GM21390 (cell line): ENCODE measurements at regions not wholly inside any gene's neighbourhood (a gene's known extent, or its start where the extent isn't known, plus 50 kb on each side); places are given as distances from the start of the nearest gene placed in this dataset.

ENCODE experiments used
- ATAC-seq: cut with Tn5 transposase; IDR thresholded peaks from one replicate; pipeline ENCODE4 v1.9.1; 2021; ENCODE audit not compliant: unreplicated experiment

DNA sequence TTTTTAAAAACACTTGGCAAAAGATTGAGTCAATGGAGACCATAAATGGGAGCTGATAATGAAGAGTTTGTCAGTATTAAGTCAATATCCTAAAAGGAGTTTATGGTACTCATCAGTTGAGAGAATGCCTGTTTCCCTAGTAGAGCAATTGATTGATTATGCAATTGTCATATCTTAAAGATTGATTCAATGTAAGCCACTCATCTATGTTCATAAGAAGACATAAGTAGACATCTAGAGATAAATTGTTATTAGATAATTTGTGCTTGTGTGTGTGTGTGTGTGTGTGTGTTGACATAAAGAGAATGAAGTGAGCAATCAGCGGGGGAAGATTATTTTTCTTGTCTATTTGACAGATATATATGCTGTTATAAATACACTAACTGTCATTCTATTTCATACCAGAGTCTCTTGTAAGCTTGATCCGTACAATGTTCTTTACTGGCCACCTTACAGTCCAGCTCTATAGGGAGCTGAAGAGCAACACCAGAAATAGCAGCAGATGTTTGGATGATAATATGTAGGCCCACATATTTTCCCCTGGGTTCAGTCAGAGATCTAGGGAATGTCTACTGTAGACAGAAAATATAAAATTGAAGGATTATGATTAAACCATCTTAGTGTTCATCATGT lies 848.6 kb upstream of the EPHA6 start:
- ATAC-seq, result no peak

DNA sequence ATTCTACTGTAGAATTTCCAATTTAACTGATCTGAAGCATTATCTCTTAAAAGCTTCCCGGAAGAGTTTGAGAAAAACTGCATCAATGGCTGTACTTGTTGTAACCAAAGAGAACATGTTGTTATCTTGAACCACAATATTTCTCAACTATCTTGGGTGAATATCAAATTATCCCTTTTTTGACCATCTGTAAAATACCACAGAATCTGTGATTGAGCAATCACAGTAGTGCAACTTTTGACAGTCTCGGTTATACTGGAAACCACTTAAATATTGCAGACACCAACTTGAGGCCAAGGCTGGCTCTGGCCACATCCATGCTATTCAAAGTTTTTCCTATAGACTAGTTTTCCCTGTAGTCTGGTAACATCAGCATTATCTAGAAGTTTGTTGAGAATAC lies 842.8 kb upstream of the EPHA6 start:
- ATAC-seq, result no peak

GRCh38 chr3:95994338-95994737 lies 820.1 kb upstream of the EPHA6 start:
- no peak for ATAC-seq

DNA sequence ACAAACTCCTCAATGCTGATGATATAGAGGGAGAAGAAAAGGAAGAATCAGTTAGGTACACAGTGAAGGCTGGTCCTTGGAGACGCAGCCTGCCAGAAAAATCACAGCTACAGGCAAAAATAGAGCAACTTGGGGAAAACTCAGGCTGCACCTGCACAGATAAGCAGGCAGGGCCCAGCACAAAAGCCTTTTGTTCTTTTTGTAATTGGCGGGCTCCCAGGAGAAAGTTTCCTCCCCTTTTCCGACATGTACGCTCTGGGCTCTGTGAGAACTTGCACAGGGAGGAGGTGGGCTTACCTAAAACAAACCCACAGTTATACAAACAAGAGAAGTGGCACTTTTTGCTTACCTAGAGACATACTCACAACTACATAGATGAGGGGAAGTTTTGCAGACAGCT lies 813.4 kb upstream of the EPHA6 start:
- ATAC-seq, result no peak

- ATAC-seq, result no peak
These were observed 806.7 kb upstream of the EPHA6 start for GRCh38 chr3:96007650-96008195.

DNA sequence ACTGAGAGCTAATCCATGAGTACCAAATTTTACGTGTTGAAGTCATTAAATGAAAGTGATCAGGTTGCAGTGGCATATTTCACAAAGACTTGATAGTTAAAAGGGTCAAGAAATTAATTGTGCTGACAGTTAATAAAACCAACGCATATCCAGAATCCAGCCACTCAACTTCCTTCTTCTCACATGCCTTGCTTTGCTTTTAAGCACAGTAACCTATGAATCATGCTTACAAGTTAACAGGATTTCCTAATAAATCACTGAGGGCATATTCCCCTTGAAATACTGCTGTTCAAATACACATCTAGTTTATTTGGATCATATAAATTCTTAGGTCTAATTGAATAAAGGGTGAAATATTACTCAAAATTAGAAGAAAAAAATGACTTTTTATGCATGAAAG lies 801.5 kb upstream of the EPHA6 start:
- no peak for ATAC-seq

DNA sequence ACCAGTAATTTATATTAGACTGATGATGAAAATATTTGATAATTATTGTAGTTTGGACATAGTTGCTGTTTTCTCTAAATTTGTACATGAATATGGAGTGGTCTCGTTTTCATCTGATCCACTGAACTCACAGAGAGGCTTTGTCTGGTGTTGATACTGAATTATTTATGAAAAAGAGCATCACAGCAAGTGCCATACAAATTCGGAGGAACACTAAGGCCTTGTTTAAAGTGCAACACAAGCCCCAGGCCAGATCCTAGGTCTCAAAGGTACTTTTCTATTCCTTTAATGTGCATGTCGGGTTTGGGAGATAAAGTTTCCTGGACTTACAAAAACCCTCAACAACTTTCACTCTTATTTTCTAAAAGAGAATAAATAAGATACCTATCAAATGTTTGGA lies 796.8 kb upstream of the EPHA6 start:
- ATAC-seq, result no peak

- ATAC-seq, result no peak
These were observed 791.7 kb upstream of the EPHA6 start for GRCh38 chr3:96022676-96023075.

GRCh38 chr3:96027718-96028117 lies 786.7 kb upstream of the EPHA6 start:
- ATAC-seq, result no peak

DNA sequence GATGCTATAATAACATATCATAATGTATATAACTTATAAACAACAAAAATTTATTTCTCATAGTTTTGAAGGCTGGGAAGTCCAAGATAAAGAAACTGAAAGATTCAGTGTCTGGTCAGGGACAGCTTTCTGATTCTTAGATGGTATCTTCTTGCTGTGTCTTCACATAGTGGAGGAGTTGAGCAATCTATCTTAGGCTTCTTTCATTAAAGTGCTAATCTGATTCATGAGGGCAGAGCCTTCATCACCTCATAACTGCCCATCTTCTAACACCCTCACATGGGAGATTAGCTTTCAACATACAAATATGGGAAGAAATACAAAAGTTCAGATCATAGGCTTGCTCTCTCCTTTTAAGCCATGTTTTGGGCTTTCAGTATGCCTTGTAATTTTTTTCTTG lies 774.8 kb upstream of the EPHA6 start:
- ATAC-seq, result no peak

DNA sequence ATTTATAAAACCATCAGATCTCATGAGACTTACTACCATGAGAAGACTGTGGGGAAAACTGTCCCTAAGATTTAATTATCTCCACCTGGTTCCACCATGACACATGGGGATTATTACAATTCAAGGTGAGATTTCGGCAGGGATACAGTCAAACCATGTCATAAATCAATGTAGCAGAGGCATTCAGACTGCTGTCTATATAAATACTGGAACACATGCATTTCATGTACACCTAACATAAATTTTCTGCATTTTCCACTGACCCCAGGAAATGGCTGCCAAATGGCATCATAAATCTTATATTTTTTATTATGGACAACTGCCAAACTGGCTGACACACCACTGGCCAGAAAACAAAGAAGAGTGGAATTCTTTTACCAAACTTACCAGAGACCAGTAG lies 755.1 kb upstream of the EPHA6 start:
- no peak for ATAC-seq

- ATAC-seq, result no peak
These were observed 745.3 kb upstream of the EPHA6 start for GRCh38 chr3:96069065-96069464.

DNA sequence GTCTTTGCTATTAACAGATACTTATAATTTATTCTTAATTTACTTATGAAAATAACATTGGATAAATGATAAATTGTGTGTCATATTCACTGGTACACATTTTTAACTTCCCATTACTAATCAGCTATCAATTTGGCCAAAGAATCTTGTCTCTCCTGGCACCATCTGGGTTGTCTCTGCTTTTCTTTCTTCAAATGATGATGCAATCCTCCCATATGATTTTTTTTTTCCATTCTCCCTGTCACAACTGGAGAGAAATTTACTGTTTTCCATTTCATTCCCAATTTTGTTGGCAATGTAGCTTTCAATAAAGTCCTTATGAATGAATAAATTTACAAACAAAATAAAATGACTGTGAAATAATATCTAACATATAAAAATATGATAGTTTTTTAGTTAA lies 743.7 kb upstream of the EPHA6 start:
- no peak for ATAC-seq

GRCh38 chr3:96071097-96071496 lies 743.3 kb upstream of the EPHA6 start:
- ATAC-seq, result no peak

- no peak for ATAC-seq
These were observed 742.2 kb upstream of the EPHA6 start for GRCh38 chr3:96072226-96072625.

DNA sequence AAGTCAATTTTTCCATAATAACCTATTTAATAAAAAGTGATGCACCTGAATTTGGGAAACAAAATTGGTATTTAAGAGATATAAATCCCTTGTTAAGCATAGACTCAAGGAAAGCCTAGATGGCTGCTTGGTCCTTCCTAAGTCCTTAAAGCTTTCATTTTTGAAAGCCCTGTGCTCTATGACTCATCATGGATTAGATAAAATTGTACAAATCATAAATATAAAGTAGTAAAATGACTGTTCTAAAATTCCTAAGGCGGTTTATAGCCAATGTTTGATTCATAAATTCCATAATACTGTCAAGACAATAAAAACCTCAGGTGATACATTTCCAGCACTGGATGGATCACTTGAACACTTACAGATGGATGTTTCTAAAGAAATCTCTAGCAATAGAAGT lies 730.8 kb upstream of the EPHA6 start:
- no peak for ATAC-seq

DNA sequence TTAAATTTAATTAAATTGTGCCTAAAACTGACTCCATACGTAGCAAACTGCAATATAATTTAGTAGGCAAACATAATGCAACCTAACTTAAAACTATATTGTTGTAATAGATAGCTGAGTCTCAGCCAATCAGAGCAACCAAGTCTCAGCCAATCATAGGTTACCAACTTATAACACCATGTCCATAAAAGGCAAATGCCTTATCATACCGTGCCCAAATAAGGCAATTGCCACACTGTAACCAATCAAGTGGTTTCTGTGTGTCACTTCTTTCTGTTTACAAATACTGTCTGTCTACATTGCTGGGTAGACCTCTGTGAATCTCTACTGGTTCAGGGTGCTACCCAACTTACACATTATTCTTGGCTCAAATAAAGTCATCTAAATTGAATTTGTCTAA lies 728.4 kb upstream of the EPHA6 start:
- ATAC-seq, result no peak

DNA sequence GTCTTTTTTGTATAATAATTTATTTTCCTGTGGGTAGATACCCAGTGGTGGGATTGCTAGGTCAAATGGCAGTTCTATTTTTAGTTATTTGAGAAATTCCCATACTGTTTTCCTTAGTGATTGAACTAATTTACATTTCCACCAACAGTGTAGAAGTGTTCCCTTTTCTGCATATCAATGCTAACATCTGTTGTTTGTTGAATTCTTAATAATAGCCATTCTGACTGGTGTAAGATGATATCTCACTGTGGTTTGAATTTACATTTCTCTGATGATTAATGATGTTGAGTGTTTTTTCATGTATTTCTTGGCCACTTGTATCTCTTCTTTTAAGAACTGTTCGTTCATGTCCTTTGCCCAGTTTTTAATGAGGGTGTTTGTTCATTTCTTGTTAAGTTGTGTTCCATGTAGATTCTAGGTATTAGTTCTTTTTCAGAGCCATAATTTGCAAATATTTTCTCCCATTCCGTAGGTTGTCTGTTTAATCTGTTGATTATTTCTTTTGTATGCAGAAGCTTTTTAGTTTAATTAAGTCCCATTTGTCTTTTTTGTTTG lies 713.3 kb upstream of the EPHA6 start:
- no peak for ATAC-seq

- ATAC-seq, result no peak
These were observed 707.7 kb upstream of the EPHA6 start for GRCh38 chr3:96106701-96107100.
